HepG2 (cell line): ENCODE measurements at regions not wholly inside any gene's neighbourhood (a gene's known extent, or its start where the extent isn't known, plus 50 kb on each side); places are given as distances from the start of the nearest gene placed in this dataset.

Source experiments
- ATAC-seq: fragments of 200-7000 bp; cut with Tn5 transposase; 3 replicates; pipeline ENCODE4 v1.9.1; 2020; ENCODE audit warnings: mild to moderate bottlenecking, moderate library complexity
- BruUV-seq: library from RNA; stranded (reverse); fragments of 400-500 nt; replicated peaks from 2 replicates; lab custom pipeline; 2021; lab: Mats Ljungman, UMichigan
- CTCF ChIA-PET: fragments of 300-600 bp; formaldehyde crosslinking; extraction: SDS; loops from one replicate; lab custom pipeline; 2021; ENCODE audit warnings: low total read pairs, inconsistent platforms, low intra/inter-chr PET ratio; lab: Yijun Ruan, JAX
- POLR2A ChIA-PET: fragments of 350-600 bp; sonication (Branson Sonifier 250); formaldehyde crosslinking; loops from one replicate; lab custom pipeline; 2020; ENCODE audit warnings: antibody characterized with exemption, inconsistent platforms; lab: Yijun Ruan, JAX
- DNase-seq: peaks from one replicate; pipeline ENCODE4 v3.0.0-alpha.2; 2015; ENCODE audit warnings: low spot score
- FAIRE-seq: peaks from 3 replicates; lab custom pipeline; 2011; peaks lifted over from hg19 to GRCh38; lab: Jason Lieb, UNC
- H2AFZ ChIP-seq: one replicate; pipeline ENCODE4 v1.6.1; 2011; ENCODE audit warnings: low read length, inconsistent platforms
- H3K27ac ChIP-seq: fragments of 300-600 bp; 3 replicates; pipeline ENCODE4 v1.8.0; 2011; ENCODE audit warnings: mixed run types, mild to moderate bottlenecking, mixed read lengths, low read length, inconsistent platforms; ENCODE audit not compliant: insufficient read depth; ENCODE audit errors: extremely low read length
- H3K27me3 ChIP-seq, 2 experiments: fragments of 200-600 bp in 1 of 2; 2 replicates in 1 of 2; 3 replicates in 1 of 2; pipeline versions ENCODE4 v1.6.0 to v1.8.0; 2011; ENCODE audit warnings: low read length in 2 of 2, mild to moderate bottlenecking in 2 of 2, moderate library complexity in 2 of 2, inconsistent platforms in 1 of 2; ENCODE audit not compliant: insufficient read depth in 2 of 2, control insufficient read depth in 1 of 2
- H3K36me3 ChIP-seq, 2 experiments: fragments of 200-600 bp in 1 of 2; replicated peaks in 1 of 2; 2 replicates in 1 of 2; 3 replicates in 1 of 2; pipeline versions ENCODE4 v1.5.1 to v1.8.0; 2011; ENCODE audit warnings: low read length in 2 of 2, inconsistent platforms in 1 of 2; ENCODE audit not compliant: insufficient read depth in 2 of 2, control insufficient read depth in 1 of 2
- H3K4me1 ChIP-seq: 2 replicates; pipeline ENCODE4 v1.5.1; 2012; ENCODE audit warnings: low read length, inconsistent platforms; ENCODE audit not compliant: insufficient read depth
- H3K4me2 ChIP-seq: 2 replicates; pipeline ENCODE4 v1.6.0; 2011; ENCODE audit warnings: low read depth, low read length, inconsistent platforms
- H3K4me3 ChIP-seq, 3 experiments: fragments of 200-600 bp in 1 of 3; sonication (generic), shearing (Covaris generic) in 1 of 3; replicated peaks in 1 of 3; 2 replicates each; pipeline ENCODE4 v1.5.1; 2011 to 2016; ENCODE audit warnings: low read length in 3 of 3, inconsistent platforms in 2 of 3, low read depth in 2 of 3, mild to moderate bottlenecking in 2 of 3, control low read depth in 1 of 3, mixed read lengths in 1 of 3; ENCODE audit not compliant: insufficient read depth in 1 of 3
- H3K79me2 ChIP-seq: one replicate; pipeline ENCODE4 v1.6.1; 2011; ENCODE audit warnings: low read length, inconsistent platforms; ENCODE audit not compliant: insufficient read depth
- H3K9ac ChIP-seq: 2 replicates; pipeline ENCODE4 v1.6.0; 2011; ENCODE audit warnings: mild to moderate bottlenecking, low read depth, low read length, inconsistent platforms; ENCODE audit not compliant: insufficient read depth
- H3K9me3 ChIP-seq: 2 replicates; pipeline ENCODE4 v1.5.1; 2012; ENCODE audit warnings: mild to moderate bottlenecking, low read length
- H4K20me1 ChIP-seq: 2 replicates; pipeline ENCODE4 v1.6.0; 2011; ENCODE audit warnings: inconsistent platforms, mild to moderate bottlenecking, low read length, moderate library complexity; ENCODE audit not compliant: insufficient read depth
- GZF1 ChIP-seq: sonication (generic); formaldehyde crosslinking; IDR thresholded peaks from 2 replicates; pipeline ENCODE4 v1.5.1; 2020; ENCODE audit warnings: mild to moderate bottlenecking, missing genetic modification reagents
- MAF1 ChIP-seq: sonication (generic); formaldehyde crosslinking; IDR thresholded peaks from 2 replicates; pipeline ENCODE4 v1.5.0; 2020; ENCODE audit warnings: missing genetic modification reagents, borderline replicate concordance
- SMAD9 ChIP-seq: sonication (generic); formaldehyde crosslinking; IDR thresholded peaks from 2 replicates; pipeline ENCODE4 v1.5.1; 2020; ENCODE audit warnings: mild to moderate bottlenecking, missing genetic modification reagents
- SP1 ChIP-seq, 2 experiments: fragments of 450-650 bp in 1 of 2; sonication (generic) in 1 of 2; formaldehyde crosslinking in 1 of 2; IDR thresholded peaks; 2 replicates each; pipeline versions ENCODE4 v1.4.0 to v1.6.1; 2016 to 2020; ENCODE audit warnings: missing genetic modification reagents in 1 of 2
- U2AF1 ChIP-seq: fragments of 200-400 bp; formaldehyde crosslinking; optimal IDR thresholded peaks from 2 replicates; pipeline ENCODE3; 2017; ENCODE audit warnings: mild to moderate bottlenecking, low read depth, low read length
- ZBTB7A ChIP-seq: sonication (generic); formaldehyde crosslinking; IDR thresholded peaks from 2 replicates; pipeline ENCODE4 v1.8.0; 2022; ENCODE audit warnings: mild to moderate bottlenecking, missing genetic modification reagents
- ZNF335 ChIP-seq: sonication (generic); formaldehyde crosslinking; IDR thresholded peaks from 2 replicates; pipeline ENCODE4 v1.4.0; 2020; ENCODE audit warnings: missing genetic modification reagents
- in situ Hi-C: cut with HindIII; loops from 2 replicates; pipeline ENCODE4 v1.10.0; 2017; ENCODE audit warnings: low pct_unique_long_range_greater_than_20kb; ENCODE audit not compliant: extremely low pct_ligation_motif_present
- intact Hi-C: fragments of 100-400 bp; cut with micrococcal nuclease; formaldehyde crosslinking; loops from one replicate; pipeline ENCODE4 v1.10.0; 2022; ENCODE audit not compliant: unreplicated experiment

DNA sequence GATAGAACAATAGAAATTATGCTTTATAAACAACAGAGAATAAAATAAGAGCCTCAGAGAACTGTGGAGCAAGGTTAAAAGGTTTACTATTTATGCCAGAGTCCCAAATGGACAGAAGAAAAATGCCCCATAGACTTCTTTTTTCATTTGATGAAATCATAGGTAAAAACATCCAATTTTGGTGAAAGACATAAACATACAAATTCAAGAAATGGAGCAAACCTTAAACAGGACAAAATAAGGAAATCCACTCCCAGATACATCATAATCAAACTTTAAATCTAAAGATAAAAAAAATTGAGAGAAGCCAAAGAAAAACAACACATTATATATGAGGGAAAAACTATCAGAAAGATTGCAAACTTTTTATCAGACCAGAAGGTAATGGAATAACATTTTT, 182.8 kb downstream of the GADD45G start:
- in situ Hi-C loops: no loop called here
- no peak overlapping the region for H2AFZ ChIP-seq
- H3K4me1 ChIP-seq: no peaks in the 10 kb centered on the region
- POLR2A ChIA-PET: no interaction called here
- no peak for ATAC-seq
- intact Hi-C loops: no loop called here
- DNase-seq: no peak
- CTCF ChIA-PET: no interaction called here
- no peak overlapping the region for H3K27ac ChIP-seq
- H4K20me1 ChIP-seq: no peaks in the 10 kb centered on the region
- H3K9me3 ChIP-seq: no peaks in the 10 kb centered on the region
- H3K9ac ChIP-seq: no peak overlapping the region
- H3K4me3 ChIP-seq: no peak overlapping the region
- no peaks in the 10 kb centered on the region for H3K79me2 ChIP-seq
- no peaks in the 10 kb centered on the region for H3K36me3 ChIP-seq
- H3K4me2 ChIP-seq: no peak overlapping the region
- no TSS peak for BruUV-seq
- no peaks in the 10 kb centered on the region; a peak in 1 of 5 replicates for H3K27me3 ChIP-seq
- TF ChIP-seq U2AF1 (no peak), GZF1 (CRISPR knock-in tag) (no peak), SMAD9 (CRISPR knock-in tag) (no peak), MAF1 (CRISPR knock-in tag) (no peak)
- no peak for FAIRE-seq

DNA sequence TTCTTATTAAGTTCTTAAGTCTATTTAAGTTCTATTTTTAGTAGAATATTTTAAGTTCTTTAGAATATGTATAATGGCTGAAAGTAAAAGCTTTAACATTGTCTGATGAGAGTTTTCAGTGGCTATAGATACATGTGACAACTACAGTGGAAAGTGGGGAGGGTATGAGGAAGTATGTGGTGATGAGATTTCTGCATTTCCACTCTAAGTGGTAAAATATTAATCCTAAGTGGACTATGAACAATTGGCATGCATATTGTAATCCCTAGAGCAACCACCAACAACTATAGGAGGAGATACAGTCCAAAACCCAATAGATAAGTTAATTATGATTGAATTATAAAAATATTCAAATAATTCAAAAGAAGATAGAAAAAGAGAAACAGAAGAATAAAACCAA, 183.6 kb downstream of the GADD45G start:
- DNase-seq (no peak), FAIRE-seq (no peak), ATAC-seq (no peak)
- H3K9me3 ChIP-seq: no peaks in the 10 kb centered on the region
- no peaks in the 10 kb centered on the region for H3K79me2 ChIP-seq
- no peak overlapping the region for H3K4me3 ChIP-seq
- in situ Hi-C loops: no loop called here
- BruUV-seq: no TSS peak
- H3K36me3 ChIP-seq: no peaks in the 10 kb centered on the region
- no peaks in the 10 kb centered on the region for H4K20me1 ChIP-seq
- H3K9ac ChIP-seq: no peak overlapping the region
- TF ChIP-seq ZNF335 (CRISPR knock-in tag) (no peak), ZBTB7A (CRISPR knock-in tag) (no peak), SP1 (IDR thresholded peaks at IDR 0.05) (no peak), SP1 (CRISPR knock-in tag; IDR thresholded peaks at IDR 0.05) (no peak)
- no peak overlapping the region for H3K27ac ChIP-seq
- POLR2A ChIA-PET: no interaction called here
- H3K4me1 ChIP-seq: no peaks in the 10 kb centered on the region
- intact Hi-C loops: no loop called here
- CTCF ChIA-PET: no interaction called here
- H2AFZ ChIP-seq: no peak overlapping the region
- H3K27me3 ChIP-seq: no peaks in the 10 kb centered on the region; a peak in 1 of 5 replicates
- H3K4me2 ChIP-seq: no peak overlapping the region
